HS-27A (cell line): ENCODE measurements at regions not wholly inside any gene's neighbourhood (a gene's known extent, or its start where the extent isn't known, plus 50 kb on each side); places are given as distances from the start of the nearest gene placed in this dataset.
"Not testable (repeated sequence)": the region's sequence is repeated elsewhere in the genome, so short reads cannot be mapped to it uniquely, and the experiment has no call there.

Experiments
- DNase-seq: peaks from one replicate; pipeline ENCODE4 v3.0.0-alpha.2; 2012; ENCODE audit warnings: low read depth, missing footprints

DNA sequence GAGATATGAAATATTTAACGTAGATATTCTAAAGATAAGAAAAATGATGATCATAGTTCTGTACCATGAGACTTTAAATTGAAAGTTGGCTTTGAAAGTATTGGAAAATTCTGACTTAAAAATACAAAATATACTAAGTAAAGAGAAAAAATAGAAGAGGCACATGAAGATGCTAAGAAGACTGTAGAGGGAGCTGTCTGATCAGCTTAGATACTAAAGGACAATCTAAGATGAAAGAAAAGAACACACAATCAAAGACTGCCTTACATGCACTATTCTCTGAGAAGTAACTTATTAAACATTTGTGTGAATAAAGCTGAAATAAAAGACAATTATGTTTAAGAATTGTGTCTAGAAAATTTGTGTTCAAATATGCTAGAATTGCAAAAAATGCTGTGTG is 55.1 kb downstream of the RBMXL2 start:
- DNase-seq = no peak

DNA sequence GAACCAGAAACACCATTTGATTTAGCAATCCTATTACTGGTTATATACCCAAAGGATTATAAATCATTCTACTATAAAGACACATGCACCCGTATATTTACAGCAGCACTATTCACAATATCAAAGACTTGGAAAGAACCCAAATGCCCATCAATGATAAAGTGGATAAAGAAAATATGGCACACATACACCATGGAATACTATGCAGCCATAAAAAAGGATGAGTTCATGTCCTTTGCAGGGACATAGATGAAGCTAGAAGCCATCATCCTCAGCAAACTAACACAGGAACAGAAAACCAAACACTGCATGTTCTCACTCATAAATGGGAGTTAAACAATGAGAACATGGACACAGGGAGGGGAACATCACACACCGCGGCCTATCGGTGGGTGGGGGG is 61.3 kb downstream of the RBMXL2 start:
- DNase-seq = not testable (repeated sequence)

DNA sequence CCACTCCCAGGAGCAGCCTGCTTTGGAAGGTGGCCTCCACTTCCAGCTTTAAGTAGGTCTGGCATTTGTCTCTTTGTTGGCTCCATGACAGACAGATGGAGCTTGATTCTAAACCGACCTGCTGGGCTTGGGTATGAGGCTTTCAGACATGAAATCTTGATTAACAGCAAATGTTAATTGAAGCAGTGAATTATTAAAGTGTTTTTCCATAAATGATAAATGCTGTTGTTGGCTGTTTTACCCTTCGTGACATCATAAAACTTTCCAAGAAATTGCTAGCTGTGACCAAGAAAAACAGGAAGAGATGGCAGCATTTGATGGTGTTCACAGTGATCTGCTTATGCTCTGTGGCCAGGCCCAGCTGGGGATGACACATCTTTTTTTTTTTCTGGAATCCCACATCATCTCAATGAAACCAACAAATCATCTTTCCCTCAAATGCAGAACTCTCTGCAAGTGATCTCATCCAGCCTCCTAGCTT is 66.1 kb downstream of the RBMXL2 start:
- no peak for DNase-seq

DNA sequence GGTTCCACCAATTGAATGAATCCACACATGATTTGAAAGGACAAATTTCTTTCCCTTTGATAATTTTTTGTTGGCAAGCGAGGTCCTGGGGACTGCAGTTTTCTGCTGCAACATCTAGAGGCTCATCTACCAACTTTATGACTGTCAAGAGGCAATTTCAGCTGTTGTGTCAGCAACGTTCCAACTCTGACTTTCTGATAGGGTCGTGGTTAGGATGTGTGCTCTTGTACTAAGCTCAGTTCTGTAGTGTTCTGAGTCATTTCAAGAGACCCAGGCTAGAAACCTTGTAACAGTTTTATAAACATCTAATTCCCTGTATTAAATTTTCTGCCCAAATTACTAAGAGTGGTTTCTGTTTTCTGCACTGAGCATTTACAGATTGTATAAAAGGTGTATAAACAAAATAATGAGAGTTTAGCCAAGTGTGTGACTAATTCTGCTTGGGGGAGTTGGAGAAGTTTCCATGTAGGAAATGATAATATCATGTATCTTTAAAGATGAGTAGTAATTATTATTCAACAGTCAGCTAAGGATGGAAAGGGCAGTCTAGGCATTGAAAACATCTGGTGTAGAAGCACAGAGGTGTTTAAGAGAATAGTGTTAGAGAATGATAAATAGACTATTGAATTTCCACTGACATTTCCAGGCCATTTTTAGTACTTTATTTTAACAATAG is 72.2 kb downstream of the RBMXL2 start:
- DNase-seq = no peak

DNA sequence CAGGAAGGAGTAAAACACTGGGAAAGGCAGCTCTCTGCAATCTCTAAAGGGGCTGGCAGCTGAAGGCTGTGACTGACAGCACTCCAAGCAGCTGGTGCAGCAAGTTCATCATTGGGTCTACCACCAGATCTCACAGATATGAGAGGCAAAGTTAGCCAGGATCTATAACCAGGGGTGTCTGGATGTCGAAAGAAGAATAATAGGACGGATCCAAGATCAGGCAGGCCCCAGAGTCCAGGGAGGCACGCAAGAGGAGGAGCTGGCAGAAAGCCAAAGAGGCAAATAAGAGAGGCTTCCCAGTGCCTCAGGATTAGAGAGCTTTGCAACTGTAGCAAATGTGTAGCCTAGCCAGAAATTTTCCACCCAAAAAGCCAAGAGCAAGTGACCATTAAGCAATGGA is 77.1 kb downstream of the RBMXL2 start:
- no peak for DNase-seq

DNA sequence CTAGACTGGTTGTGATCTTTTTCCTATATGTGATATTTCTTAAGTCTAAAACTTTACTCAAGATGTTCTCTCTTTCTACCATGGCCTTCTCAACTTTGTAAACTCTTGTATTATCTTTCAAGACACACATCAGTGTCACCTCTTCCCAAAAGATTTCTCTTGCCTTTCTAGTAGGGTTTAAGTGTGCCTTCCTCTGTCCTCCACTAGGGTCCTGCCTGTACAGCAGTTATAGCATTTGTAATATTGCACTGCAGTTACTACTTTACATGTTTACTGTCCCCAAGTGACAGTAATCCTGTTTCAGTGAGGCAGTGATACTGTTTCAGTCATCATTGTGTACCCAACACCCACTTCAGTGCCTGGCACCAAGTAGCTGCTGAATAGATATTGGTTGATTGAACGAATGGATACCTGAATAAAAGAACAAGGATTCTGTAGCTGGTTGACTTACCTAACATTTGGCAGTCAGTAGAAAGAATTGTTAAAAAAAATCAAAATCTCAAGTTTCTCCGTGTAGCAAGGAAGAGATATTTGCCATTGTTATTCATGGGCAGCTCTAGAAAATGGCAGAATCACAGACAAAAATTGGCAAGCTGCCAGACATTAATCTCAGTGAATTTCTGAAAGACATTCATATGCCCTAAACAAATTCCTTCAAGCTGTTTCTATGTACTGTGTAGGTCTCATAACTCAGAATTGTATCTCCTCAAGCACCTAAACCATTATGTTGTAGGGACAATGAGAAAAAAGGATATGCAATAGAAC is 79.4 kb downstream of the RBMXL2 start:
- no peak for DNase-seq

DNA sequence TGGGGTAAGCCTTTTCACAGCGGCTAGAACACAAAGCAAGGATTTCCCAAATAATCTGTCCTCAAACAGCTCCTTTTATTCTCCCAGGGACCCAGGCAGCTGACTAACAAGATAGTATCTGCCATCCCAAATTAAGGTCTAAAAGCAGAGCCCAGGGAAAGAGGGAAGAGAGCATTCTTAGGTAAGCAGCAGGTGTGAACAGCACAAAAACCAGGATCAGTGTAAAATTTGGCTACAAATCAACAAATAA is 79.9 kb downstream of the RBMXL2 start:
- no peak for DNase-seq

DNA sequence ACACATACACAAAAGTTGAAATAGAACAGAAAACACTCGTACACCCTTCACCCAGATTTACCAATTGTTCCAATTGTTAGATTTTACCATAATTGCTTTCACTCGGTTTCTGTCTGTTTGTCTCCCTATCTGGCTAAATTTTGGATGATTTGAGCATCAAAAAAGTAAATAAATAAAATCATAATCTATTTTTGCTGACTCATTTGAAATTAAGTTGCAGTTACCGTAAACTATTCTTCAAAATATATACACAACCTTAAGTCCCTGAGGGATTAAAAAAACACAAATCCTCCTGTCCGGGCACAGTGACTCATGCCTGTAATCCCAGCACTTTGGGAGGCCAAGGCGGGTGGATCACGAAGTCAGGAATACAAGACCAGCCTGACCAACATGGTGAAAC is 81.3 kb upstream of the SYT9 start:
- DNase-seq = no peak

DNA sequence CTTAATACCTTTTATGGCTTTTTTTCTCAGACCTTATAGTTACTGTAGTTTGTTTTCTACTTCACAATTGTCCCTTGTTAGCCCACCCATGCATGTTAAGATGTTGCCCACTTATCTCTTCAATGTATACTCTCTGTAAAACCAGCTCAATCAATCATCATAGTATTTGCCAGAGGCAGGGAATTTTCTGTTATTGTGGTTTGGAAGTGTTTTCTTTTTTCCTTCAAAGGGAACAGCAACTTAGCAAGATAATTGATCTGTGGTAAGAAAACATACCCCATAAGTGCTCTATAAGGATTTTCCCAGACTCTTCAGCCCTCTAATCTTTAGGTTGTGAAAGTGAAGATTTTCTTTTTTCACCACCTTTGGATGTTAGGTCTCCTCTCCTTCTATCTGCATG is 76.7 kb upstream of the SYT9 start:
- DNase-seq = no peak

DNA sequence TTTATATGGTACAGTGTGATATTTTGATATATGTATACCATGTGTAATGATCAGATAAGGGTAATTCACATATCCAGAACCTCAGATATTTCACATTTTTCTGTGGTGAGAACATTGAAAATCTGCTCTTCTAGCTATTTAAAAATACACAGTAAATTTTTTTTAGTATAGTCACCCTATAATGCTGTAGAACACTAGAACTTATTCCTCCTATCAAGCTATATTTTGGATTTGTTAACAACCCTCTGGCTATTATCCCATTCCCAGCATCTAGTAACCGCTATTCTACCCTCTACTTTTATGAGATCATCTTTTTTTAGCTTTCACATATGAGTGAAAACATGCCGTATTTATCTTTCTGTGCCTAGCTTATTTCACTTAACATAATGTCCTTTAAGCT is 65.5 kb upstream of the SYT9 start:
- DNase-seq = peak; percentile 73

DNA sequence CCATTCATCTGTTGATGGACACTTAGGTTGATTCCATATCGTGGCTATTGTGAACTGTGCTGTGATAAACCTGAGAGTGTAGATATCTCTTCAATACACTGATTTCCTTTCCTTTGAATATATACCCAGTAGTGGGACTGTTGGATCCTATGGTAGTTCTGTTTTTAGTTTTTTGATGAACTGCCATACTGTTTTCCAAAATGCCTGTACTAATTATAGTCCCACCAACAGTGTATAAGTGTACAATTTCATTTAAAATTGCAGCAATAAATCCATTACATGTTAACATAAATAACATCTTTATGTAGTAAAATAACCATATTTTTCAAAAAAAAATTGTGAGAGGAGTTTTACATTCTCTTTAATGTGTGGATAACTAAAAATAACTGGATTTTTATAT is 65.0 kb upstream of the SYT9 start:
- no peak for DNase-seq

DNA sequence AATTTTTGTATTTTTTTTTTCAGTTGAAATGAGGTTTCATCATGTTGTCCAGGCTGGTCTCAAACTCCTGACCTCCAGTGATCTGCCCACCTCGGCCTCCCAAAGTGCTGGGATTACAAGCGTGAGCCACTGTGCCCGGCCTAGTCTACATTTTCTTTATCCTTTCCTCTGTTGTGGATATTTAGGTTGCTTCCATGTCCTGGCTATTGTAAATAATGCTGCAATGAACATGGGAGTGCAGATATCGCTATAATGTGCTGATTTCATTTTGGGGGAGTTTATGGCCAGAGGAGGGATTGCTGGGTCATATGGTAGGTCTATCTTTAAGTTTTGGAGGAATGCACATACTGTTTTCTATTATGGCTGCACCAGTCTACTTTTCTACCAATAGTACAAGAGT is 58.9 kb upstream of the SYT9 start:
- DNase-seq = not testable (repeated sequence)

DNA sequence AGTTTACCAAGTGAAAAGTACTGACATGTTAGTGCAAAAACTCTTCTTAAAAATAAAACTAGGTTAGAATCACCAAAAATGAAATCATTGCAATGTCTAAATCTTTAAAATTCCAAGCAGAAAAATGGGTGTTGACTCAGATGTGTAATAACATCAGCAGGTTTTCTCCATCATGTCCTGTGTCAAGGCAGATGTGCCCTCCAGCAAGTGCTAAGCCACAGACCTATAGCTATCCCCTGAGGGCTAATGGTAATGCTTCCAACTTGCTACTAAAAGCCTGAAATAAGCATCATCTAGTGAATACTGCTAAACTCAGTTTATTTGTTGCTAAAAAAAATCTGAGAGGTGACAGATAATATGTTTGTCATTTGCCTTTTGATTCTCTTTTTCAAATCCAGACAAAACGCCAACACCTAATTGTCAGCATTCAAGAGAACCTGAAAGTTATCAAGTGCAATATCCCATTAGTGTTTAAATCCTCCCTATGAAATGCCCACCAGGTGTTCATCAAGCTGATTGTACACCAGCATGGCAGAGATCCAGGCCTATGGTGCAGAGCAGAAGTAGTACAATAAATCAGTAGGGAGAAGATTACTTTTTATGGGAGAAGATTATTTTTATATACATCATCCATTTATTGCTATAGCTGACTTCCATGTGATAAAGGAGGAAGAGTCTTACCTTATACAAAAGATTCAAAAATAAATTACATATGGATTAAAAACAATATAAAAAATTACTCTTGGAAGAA is 55.1 kb upstream of the SYT9 start:
- DNase-seq = no peak

DNA sequence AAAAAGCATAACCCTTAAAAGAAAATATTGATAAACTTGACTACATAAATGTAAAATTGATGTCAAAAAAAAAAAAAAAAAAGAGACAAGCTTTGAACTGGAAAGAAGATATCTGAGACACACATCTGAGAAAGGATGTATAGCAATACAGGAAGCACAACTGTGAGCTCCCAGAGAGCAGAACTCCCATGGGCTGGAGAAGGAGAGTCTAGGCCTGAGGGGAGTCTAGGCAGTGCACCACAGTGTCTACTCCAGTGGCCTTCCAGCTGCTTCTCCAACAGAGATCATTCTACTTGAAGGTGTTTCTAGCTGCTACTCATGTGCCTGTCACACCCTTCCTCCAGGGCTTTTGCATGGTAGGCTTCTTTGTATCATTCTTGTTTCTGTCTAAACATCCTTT is 54.2 kb upstream of the SYT9 start:
- DNase-seq = no peak
